Activated naive CD8-positive, alpha-beta T cell (primary cell): ENCODE measurements at regions not wholly inside any gene's neighbourhood (a gene's known extent, or its start where the extent isn't known, plus 50 kb on each side); places are given as distances from the start of the nearest gene placed in this dataset.
A peak's percentile ranks its signal among the peaks of the same experiment; 100 is the strongest.
"Not testable (repeated sequence)": the region's sequence is repeated elsewhere in the genome, so short reads cannot be mapped to it uniquely, and the experiment has no call there.

ENCODE experiments used
- H3K27ac Mint-ChIP-seq: one replicate; pipeline ENCODE4 v1.8.0; 2021; ENCODE audit warnings: mixed read lengths
- H3K27me3 Mint-ChIP-seq: one replicate; pipeline ENCODE4 v1.8.0; 2021; ENCODE audit warnings: mixed read lengths
- H3K36me3 Mint-ChIP-seq: one replicate; pipeline ENCODE4 v1.8.0; 2021; ENCODE audit warnings: mixed read lengths
- H3K4me1 Mint-ChIP-seq: one replicate; pipeline ENCODE4 v1.8.0; 2021; ENCODE audit warnings: low read depth, mixed read lengths
- H3K4me3 Mint-ChIP-seq: one replicate; pipeline ENCODE4 v1.8.0; 2021; ENCODE audit warnings: mild to moderate bottlenecking, mixed read lengths
- H3K9me3 Mint-ChIP-seq: one replicate; pipeline ENCODE4 v1.8.0; 2021; ENCODE audit warnings: low read depth, mixed read lengths

DNA sequence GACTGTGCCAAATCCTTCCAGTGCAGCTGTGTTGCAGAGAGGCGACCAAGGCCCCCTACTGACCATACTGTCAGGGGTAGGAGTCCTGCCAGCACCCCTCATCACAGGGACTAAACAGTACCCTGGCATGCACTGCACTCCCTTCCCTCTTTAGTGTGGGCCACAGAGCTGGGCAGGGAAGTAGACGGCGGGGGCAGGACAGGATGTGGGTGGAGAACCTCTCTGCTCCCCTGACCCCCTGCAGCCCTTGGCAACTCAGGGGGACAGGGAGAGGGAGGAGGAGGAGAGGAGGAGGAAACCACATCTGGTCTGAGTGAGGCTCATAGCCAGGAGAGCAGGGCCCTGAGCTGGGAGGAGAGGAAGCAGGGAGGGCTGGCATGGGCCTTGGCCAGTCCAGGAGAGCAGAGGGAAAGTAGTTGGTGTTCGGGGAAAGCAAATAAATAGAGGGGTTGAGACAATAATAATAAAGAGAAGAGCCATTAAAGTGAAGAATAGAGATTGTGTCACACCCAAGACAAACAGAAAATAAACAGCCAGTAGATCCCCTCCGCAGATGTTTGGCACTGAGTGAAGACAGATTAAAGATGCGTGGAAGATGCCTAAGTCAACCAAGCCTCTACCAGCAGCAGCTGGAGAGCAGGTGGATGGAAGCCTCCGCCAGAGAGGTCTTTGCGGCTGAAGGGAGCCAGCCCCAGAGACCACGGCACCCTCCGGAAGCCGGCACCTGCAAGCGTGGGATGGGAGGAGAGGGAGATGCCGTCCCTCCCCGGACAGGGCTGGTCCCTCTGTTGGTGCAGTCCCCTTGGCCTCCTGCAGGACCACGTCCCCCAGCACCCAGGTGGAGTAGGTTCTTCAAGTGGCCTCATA, 61.5 kb downstream of the RPUSD4 start:
- H3K4me3 Mint-ChIP-seq, result no peak overlapping the region
- H3K27me3 Mint-ChIP-seq, result peaks cover 6% of the 10 kb centered on the region
- H3K9me3 Mint-ChIP-seq, result peaks cover 9% of the 10 kb centered on the region
- peaks cover 5% of the 10 kb centered on the region for H3K36me3 Mint-ChIP-seq
- no peaks in the 10 kb centered on the region for H3K4me1 Mint-ChIP-seq
- H3K27ac Mint-ChIP-seq, result no peak overlapping the region

DNA sequence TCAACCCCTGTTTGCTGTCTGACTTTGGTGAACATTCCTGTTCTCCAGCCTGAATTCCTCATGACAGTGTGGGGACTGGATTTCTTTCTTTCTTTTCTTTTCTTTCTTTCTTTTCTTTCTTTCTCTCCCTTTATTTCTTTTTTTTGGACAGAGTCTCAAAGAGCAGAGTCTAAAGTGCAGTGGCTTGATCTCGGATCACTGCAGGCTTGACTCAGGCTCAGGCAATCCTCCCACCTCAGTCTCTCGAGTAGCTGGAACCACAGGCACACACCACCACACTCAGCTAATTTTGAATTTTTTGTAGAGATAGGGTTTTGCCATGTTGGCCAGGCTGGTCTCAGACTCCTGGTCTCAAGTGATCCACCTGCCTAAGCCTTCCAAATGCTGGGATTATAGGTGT, 63.1 kb downstream of the RPUSD4 start:
- no peak overlapping the region for H3K27ac Mint-ChIP-seq
- no peak overlapping the region for H3K4me3 Mint-ChIP-seq
- peaks cover 9% of the 10 kb centered on the region for H3K9me3 Mint-ChIP-seq
- no peaks in the 10 kb centered on the region for H3K4me1 Mint-ChIP-seq
- peaks cover 5% of the 10 kb centered on the region for H3K36me3 Mint-ChIP-seq
- peaks cover 6% of the 10 kb centered on the region for H3K27me3 Mint-ChIP-seq

DNA sequence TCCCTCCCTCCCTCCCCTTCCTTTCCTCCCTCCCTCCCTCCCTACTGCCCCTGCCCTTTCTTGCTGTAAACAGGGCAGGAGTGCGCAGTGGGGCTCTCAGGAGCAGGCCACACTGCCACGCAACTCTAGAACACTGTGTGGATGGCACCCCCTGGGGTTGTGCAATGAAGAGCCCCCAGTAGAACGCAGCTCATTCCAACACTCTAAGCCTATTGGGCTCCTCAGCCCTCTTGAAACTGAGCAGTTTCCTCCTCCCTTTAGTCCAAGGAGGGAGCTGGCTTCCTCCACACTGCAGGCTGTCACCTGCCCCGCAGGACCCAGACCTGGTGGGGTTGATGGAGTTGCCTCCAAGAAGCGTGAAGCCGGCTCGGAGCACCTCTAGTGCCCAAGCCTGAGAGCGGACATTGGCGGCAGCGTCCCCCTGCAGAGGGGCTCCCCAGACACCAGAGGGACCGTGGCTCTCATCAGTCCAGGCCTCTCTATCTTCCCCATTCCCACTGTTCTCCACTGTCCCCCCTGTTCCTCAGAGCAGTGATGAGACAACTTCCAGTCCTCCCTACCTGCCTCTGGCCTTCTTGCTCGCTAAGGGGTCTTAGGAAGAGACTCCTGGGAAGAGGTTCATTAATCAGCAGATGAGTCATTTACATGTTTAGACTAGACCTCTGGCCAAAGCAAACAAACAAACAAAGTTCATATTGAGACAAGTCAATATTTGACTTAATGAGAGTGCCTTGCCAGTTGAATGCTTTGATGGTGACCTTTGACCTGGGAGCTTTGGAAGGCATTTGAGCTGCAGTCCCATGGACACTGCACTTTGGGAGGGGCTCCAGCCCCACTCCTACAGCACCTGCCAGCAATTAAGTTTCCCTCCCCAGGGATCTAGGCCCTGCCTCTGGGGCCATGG, 64.0 kb downstream of the RPUSD4 start:
- H3K4me3 Mint-ChIP-seq, result no peak overlapping the region
- peaks cover 7% of the 10 kb centered on the region for H3K9me3 Mint-ChIP-seq
- H3K27ac Mint-ChIP-seq, result no peak overlapping the region
- peaks cover 5% of the 10 kb centered on the region for H3K36me3 Mint-ChIP-seq
- peaks cover 5% of the 10 kb centered on the region for H3K27me3 Mint-ChIP-seq
- no peaks in the 10 kb centered on the region for H3K4me1 Mint-ChIP-seq

DNA sequence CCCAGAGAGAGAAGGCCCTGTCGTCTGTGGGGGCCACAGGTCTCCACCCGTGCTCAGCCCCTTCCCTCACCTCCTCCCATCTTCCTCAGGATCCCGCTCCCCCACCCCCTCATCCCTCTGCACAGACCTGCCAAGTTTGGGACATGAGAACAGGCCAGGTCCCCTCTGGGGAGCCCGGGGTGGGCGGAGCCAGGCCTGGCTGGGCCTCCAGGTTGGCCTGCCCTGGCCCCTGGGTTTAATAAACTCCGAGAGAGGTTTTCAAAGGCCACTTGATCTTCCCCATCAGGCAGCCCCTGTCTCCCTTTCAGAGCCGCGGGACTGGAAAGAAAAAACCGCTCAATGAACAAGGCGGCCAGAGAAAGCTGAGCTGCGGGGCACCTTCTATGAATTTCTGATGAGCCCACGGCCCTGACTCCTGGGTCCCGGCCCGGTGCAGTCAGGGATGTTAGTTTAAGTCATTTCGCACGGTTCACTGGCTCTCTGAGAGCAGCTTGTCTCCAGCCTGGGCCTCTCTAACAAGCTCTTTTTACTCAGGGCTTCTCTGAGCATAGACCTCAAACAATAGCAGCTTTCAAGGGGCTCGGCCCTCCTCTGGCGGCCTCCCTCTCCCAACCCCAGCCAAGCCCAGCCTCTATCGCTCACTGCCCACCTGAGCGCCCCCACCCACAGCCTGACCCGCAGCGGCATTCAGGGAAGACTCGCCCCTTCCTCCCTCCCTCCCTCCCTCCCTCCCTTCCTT, 64.8 kb downstream of the RPUSD4 start:
- Mint-ChIP-seq H3K9me3 (no peaks in the 10 kb centered on the region), H3K27me3 (no peaks in the 10 kb centered on the region), H3K27ac (no peak overlapping the region), H3K36me3 (no peaks in the 10 kb centered on the region), H3K4me3 (no peak overlapping the region), H3K4me1 (no peaks in the 10 kb centered on the region)

DNA sequence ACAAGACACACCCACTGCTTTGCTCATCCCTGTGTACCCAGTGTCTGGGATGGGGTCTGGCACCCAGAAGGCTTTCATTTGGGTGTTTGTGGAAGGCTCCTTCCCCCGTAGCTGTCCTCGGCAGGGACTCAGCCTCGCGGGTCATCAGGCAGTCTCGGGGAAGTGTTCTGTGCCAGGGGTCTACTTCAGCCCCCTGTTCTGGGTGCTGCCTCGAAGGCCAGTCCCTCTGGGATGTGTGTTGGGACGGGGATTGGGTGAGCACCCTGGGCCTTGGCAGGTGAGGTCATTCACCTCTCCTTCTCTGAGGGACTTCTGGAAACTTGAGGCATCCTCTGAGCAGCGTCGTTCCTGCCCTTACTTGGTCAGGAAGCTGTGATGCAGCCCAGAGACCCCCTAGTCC, 65.5 kb downstream of the RPUSD4 start:
- no peak overlapping the region for H3K4me3 Mint-ChIP-seq
- no peak overlapping the region for H3K27ac Mint-ChIP-seq
- no peaks in the 10 kb centered on the region for H3K36me3 Mint-ChIP-seq
- H3K27me3 Mint-ChIP-seq, result no peaks in the 10 kb centered on the region
- H3K4me1 Mint-ChIP-seq, result no peaks in the 10 kb centered on the region
- no peaks in the 10 kb centered on the region for H3K9me3 Mint-ChIP-seq

DNA sequence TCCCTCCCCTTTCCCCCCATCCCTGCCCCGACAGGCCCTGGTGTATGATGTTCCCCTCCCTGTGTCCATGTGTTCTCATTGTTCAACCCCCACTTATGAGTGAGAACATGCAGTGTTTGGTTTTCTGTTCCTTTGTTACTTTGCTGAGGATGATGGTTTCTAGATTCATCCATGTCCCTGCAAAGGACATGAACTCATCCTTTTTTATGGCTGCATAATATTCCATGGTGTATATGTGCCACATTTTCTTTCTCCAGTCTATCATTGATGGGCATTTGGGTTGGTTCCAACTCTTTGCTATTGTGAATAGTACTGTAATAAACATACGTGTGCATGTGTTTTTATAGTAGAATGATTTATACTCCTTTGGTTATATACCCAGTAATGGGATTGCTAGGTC, 68.0 kb downstream of the RPUSD4 start:
- not testable (repeated sequence) for H3K9me3 Mint-ChIP-seq, H3K4me3 Mint-ChIP-seq, H3K36me3 Mint-ChIP-seq, H3K27me3 Mint-ChIP-seq, H3K4me1 Mint-ChIP-seq, H3K27ac Mint-ChIP-seq

DNA sequence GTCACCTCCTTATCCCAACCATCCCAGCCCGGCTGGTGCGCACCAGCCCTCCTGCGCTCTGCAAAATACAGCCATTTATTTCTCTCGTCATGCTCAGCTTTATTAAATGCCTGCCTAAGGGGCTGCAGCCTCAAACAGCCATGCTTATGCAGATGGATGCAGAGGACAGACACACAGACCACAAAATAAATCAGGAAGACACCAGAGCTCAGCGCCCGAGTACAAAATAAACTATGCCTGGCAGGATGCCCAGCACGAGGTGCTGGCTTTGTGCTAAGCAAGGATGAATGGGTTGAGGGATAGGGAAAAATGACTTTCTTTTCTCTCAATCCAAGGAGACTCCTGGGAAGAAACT, 70.5 kb downstream of the RPUSD4 start:
- no peaks in the 10 kb centered on the region for H3K4me1 Mint-ChIP-seq
- H3K36me3 Mint-ChIP-seq, result no peaks in the 10 kb centered on the region
- H3K27me3 Mint-ChIP-seq, result peaks cover 3% of the 10 kb centered on the region
- no peak overlapping the region for H3K4me3 Mint-ChIP-seq
- no peaks in the 10 kb centered on the region for H3K9me3 Mint-ChIP-seq
- H3K27ac Mint-ChIP-seq, result no peak overlapping the region

DNA sequence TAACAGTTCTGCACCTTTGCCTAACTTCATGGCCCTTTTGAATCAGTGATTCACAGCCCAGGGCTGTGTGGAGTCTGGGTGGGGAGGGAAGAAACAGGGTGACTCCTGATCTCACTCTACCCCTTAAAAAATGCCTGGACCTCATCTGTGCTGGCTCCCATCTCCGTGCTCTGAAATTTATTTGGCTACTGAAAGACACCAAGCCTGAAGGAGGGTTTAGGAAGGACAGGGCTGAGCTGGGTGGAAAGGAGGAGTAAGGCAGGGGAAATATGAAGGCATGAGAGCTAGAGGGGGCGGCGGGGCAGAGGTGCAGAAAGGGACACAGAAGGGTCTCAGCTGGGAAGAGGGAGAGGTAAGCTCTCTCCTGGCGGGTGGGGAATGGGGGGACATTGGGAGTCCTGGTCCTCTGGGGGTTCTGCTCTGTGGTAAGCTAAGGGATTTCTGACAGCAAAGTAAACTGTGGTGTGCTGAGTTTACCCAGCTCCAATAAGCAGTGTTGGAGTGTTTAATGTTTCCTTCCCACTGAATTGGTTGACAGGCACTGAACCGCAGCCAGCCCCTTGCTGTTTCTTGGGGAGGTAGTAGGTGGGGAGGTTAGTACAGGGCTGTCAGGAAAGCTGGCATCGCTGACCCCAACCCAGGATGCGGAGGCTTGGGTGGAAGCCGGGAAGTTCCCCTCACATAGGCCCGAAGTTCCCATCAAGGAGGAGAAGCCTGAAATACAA, 71.1 kb downstream of the RPUSD4 start:
- no peaks in the 10 kb centered on the region for H3K36me3 Mint-ChIP-seq
- no peak overlapping the region for H3K27ac Mint-ChIP-seq

DNA sequence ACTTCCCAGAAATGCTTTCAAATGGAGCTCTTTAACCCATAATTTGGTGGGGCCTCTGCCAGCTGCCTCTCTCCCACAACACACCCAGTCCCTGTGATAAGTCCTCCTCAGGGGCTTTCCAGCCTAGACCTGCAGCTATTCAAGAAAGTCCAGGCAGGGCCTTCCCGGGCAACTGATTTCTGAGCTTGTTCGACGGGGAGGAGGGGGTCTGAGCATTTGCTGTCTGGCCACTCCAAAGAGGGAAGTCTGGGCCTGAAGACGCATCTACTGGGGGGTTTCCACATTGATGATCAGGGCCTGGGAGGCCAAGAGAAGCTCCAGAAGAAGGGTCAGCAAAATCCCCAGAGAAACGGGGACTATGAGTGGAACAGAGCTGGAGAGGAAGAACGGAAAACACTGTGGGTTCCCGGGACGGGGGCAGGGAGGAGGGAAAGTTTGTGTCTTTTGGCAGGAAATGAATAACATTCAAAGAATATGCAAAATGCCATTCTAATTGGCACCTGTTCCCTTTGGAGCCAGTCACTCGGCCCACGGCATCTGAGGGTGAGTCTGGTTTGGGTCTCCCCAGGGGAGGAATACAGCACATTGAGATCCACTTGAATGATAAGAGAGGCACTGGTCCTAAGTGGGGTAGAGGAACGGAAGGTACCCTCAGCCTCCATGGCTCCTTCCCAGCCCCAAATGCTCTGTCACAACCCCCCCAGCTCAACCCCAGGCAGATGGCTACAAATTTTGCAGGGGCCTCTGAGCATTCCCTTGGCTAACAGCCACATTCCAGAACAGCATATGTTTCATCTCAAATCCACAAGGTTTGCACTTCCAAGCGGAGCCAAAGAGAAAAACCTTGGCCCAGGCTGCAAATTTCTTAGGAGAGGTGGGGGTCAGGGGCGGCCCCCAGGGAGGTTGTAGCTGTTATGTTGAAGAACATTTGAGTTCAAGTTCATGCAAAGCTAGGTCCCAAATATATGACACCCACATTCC, 72.0 kb downstream of the RPUSD4 start:
- Mint-ChIP-seq H3K36me3 (no peaks in the 10 kb centered on the region), H3K4me1 (no peaks in the 10 kb centered on the region), H3K27me3 (peaks cover 3% of the 10 kb centered on the region), H3K4me3 (no peak overlapping the region), H3K27ac (peak overlapping the region; percentile 19), H3K9me3 (no peaks in the 10 kb centered on the region)

More for the DNA sequence above, 71.1 kb downstream of the RPUSD4 start:
- Mint-ChIP-seq H3K27me3 (peaks cover 3% of the 10 kb centered on the region), H3K4me1 (no peaks in the 10 kb centered on the region), H3K9me3 (no peaks in the 10 kb centered on the region), H3K4me3 (no peak overlapping the region)

DNA sequence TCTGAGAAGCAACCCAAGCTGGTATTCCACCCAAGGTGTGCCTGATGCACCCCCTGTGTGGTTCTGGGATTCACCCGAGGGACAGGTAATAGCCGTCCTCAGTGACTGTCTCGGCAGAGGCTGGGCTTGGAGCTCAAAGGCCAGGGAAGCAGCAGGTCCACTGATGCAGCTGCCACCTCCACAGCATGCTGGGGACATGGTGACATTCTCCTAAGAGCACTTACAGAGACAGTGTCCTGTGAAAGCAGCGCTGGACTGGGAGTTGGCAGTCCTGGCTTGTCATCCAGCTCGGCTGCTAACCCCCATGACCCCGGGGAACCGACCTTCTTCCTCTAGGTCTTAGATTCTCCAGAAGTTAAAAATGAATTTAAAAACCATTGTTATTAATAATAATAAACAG, 72.8 kb downstream of the RPUSD4 start:
- Mint-ChIP-seq H3K36me3 (no peaks in the 10 kb centered on the region), H3K4me3 (no peak overlapping the region), H3K9me3 (no peaks in the 10 kb centered on the region), H3K4me1 (no peaks in the 10 kb centered on the region), H3K27me3 (peaks cover 3% of the 10 kb centered on the region), H3K27ac (no peak overlapping the region)

DNA sequence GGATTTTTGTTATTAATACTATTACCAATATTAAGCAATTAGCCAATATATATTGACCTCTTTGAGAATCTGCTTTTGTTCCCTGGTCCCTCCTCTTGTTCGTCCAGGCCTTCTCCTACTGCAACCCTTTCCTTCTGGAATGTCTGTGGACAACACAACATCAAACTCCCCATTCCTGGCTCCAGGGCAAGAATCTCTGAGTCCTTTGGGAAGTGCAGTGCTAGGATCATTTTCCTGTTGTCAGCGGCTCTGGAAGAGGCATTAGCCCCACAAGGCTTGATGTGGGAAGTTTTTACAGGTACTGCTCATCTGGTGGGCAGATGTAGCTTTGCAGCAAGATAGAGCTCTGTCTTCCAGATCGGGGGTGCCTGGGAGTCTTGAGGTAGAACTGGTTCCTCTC, 74.3 kb downstream of the RPUSD4 start:
- H3K27ac Mint-ChIP-seq, result no peak overlapping the region
- no peak overlapping the region for H3K4me3 Mint-ChIP-seq
- H3K4me1 Mint-ChIP-seq, result no peaks in the 10 kb centered on the region
- peaks cover 3% of the 10 kb centered on the region for H3K27me3 Mint-ChIP-seq
- no peaks in the 10 kb centered on the region for H3K9me3 Mint-ChIP-seq
- H3K36me3 Mint-ChIP-seq, result no peaks in the 10 kb centered on the region

DNA sequence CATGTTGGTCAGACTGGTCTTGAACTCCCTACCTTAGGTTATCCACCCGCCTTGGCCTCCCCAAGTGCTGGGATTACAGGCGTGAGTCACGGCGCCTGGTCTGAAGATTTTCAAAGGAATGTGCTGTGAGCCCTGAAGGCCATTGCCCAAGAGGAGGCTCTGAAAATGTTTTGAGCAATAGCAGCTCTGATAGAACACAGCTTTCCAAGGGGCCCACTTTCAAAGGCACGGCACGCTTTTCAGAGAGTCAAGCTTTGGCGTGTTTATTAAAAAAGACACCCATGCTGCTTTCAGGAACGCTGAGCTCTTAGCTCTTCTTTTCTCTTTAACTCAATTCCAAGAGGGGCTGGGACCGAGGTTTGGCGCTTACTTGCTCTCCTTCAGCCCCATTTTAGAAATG, 73.8 kb upstream of the CDON start:
- Mint-ChIP-seq H3K27me3 (peaks cover 3% of the 10 kb centered on the region), H3K4me3 (no peak overlapping the region), H3K36me3 (no peaks in the 10 kb centered on the region), H3K9me3 (no peaks in the 10 kb centered on the region), H3K27ac (no peak overlapping the region), H3K4me1 (no peaks in the 10 kb centered on the region)

DNA sequence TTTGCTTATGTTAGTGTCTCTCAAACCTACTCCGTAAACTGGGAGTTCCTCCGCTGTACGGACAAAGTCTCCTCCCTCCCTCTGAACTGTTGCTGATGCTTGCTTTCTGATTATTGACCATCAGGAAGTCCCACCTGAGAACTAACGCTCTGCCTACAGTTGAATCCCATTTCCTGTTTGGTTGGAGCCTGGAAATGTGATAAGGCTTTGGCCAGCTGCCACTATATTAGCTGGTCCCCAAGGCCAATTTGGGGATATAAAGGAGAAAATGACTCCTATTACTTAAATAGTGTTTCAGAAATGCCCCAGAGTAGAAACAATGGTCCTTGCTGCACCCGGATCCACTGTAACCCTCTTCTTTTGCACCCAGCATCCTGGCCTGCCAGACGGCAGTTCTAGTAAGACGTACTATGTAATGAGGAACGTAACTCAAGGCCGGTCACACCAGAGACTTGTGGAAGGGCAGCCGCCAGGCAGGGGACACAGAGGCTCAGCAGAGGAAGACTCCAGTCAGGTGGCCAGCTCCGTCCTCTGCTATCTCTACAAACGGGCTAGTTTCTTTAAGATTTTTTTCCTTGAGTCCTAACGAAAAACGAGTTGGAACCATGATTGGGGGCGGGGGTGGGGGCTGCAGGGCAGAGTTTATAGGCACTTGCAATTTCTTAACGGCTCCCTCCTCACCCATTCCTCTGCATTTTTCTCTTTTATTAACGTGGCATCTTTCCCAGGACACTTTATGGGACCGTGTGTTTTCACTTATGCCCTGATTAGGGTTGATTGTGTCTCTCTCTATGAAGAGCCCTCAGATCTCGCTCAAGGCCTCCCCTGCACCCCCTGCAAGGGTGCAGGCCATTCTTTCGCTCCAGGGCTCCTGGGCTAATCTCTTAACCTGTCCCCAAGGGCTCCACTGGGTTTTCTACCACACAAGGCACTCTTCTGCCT, 72.8 kb upstream of the CDON start:
- Mint-ChIP-seq H3K27ac (no peak overlapping the region), H3K27me3 (peaks cover 3% of the 10 kb centered on the region), H3K36me3 (no peaks in the 10 kb centered on the region), H3K4me3 (no peak overlapping the region), H3K4me1 (no peaks in the 10 kb centered on the region), H3K9me3 (no peaks in the 10 kb centered on the region)
